Mesothelial cell of epicardium (in vitro differentiated cells): ENCODE measurements at regions not wholly inside any gene's neighbourhood (a gene's known extent, or its start where the extent isn't known, plus 50 kb on each side); places are given as distances from the start of the nearest gene placed in this dataset.

Source experiments
- DNase-seq, 2 experiments: peaks; one replicate each; pipeline ENCODE4 v3.0.0; 2021; ENCODE audit warnings: low spot score in 2 of 2; ENCODE audit not compliant: unreplicated experiment in 2 of 2
- H3K27ac Mint-ChIP-seq: 2 replicates; pipeline ENCODE4 v1.8.0; 2021; ENCODE audit warnings: mixed read lengths
- H3K27me3 Mint-ChIP-seq: 2 replicates; pipeline ENCODE4 v1.8.0; 2021; ENCODE audit warnings: low read depth, mixed read lengths
- H3K36me3 Mint-ChIP-seq: 2 replicates; pipeline ENCODE4 v1.8.0; 2021; ENCODE audit warnings: mixed read lengths
- H3K4me1 Mint-ChIP-seq: 2 replicates; pipeline ENCODE4 v1.8.0; 2021; ENCODE audit warnings: mixed read lengths
- H3K4me3 Mint-ChIP-seq: 2 replicates; pipeline ENCODE4 v1.8.0; 2021; ENCODE audit warnings: mild to moderate bottlenecking, moderate library complexity, mixed read lengths
- H3K9me3 Mint-ChIP-seq: 2 replicates; pipeline ENCODE4 v1.8.0; 2021; ENCODE audit warnings: mixed read lengths
- TF ChIP-seq, protein P1 (sequence below): fragments of 200-600 bp; sonication (generic); IDR thresholded peaks from one replicate; pipeline ENCODE4 v1.5.0; 2021; ENCODE audit warnings: antibody characterized with exemption; ENCODE audit not compliant: unreplicated experiment

DNA sequence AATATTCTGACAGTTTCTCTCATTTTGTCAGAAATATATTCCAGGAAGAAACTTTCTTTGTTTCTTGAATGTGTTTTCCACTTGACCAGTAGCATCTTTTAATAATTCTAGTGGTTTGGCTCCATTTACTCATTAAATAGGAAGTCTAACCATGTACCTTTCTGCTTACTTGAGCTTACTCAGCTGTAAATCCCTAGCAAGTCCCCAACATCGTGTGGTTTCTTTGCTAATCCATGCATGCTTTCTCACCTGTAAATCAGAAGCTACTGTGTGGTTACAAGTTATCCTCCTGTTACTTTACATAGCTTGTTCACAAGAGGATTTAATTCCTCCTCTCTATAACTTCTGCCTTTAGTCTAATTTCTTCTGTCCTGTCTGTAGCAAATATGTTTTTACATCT lies 227.7 kb downstream of the FSCB start:
- Mint-ChIP-seq H3K27me3 (no peaks in the 10 kb centered on the region), H3K27ac (no peak overlapping the region), H3K4me1 (no peaks in the 10 kb centered on the region), H3K9me3 (no peaks in the 10 kb centered on the region), H3K4me3 (no peak overlapping the region), H3K36me3 (no peaks in the 10 kb centered on the region)
- no peak for DNase-seq
- TF ChIP-seq, protein P1, sequence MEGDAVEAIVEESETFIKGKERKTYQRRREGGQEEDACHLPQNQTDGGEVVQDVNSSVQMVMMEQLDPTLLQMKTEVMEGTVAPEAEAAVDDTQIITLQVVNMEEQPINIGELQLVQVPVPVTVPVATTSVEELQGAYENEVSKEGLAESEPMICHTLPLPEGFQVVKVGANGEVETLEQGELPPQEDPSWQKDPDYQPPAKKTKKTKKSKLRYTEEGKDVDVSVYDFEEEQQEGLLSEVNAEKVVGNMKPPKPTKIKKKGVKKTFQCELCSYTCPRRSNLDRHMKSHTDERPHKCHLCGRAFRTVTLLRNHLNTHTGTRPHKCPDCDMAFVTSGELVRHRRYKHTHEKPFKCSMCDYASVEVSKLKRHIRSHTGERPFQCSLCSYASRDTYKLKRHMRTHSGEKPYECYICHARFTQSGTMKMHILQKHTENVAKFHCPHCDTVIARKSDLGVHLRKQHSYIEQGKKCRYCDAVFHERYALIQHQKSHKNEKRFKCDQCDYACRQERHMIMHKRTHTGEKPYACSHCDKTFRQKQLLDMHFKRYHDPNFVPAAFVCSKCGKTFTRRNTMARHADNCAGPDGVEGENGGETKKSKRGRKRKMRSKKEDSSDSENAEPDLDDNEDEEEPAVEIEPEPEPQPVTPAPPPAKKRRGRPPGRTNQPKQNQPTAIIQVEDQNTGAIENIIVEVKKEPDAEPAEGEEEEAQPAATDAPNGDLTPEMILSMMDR, result no peak

DNA sequence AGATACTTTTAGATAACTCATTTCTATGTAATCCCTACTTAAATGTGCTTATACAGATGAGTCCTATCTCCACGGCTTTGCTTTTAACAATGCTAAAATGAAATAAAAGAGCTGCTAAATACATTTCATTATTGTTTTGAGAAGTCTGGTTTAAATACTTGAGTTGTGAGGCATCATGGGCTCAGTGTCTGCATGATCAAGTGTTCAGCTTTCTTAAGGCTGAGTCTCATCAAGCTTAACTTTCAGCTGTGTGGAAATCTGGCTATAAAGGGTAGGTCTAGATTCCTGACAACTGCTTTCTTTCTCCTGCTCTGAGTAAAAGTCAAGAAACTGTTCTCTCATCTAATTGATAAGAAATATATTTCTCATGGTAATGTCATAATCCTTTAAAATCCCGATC lies 235.4 kb downstream of the FSCB start:
- no peak overlapping the region for H3K4me3 Mint-ChIP-seq
- TF ChIP-seq, protein P1, result no peak
- no peak overlapping the region for H3K27ac Mint-ChIP-seq
- H3K4me1 Mint-ChIP-seq, result no peaks in the 10 kb centered on the region
- no peaks in the 10 kb centered on the region for H3K36me3 Mint-ChIP-seq
- no peak for DNase-seq
- no peaks in the 10 kb centered on the region for H3K27me3 Mint-ChIP-seq
- H3K9me3 Mint-ChIP-seq, result peaks cover 6% of the 10 kb centered on the region

DNA sequence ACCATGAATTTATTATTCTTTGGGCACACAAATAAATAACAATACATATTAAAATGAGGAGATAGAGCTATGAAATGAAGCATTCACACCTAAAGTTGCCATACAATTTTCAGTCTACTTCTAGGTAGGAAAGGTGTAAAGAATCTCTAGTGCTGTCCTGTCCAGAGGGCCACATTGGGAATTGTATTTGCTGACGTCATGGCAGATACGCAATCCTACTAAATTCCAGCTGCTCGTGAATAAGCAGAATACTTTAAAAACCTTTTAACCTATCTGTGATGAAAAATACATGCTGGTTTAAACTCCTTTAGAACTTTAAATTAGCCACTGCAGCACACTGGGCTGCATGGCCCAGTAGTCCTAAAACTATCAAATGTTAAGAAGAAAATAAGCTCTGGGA lies 236.1 kb downstream of the FSCB start:
- H3K27me3 Mint-ChIP-seq, result no peaks in the 10 kb centered on the region
- H3K9me3 Mint-ChIP-seq, result peaks cover 6% of the 10 kb centered on the region
- no peak for DNase-seq
- no peak overlapping the region for H3K27ac Mint-ChIP-seq
- TF ChIP-seq, protein P1, result no peak
- no peak overlapping the region for H3K4me3 Mint-ChIP-seq
- no peaks in the 10 kb centered on the region for H3K36me3 Mint-ChIP-seq
- no peaks in the 10 kb centered on the region for H3K4me1 Mint-ChIP-seq

DNA sequence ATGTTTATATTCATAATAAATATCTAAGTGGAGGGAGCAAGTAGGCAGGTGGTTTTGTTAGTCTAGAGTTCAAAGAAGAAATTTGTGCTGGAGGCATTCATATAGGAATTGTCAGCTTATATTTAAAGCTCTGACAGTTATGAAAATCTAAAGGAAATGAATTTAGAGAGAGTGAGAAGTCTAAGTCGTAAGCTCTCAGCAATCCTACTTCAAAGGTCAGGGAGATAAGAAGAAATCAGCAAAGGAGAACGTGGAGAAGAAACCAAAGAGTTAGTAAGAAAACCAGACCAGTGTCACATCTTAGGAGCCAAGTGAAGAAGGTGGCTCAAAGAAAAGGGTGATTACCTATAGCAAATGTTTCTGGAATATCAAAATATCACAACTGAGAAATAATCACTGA lies 241.8 kb downstream of the FSCB start:
- Mint-ChIP-seq H3K4me3 (no peak overlapping the region), H3K9me3 (peaks cover 12% of the 10 kb centered on the region), H3K4me1 (peaks cover 3% of the 10 kb centered on the region), H3K36me3 (peaks cover 1% of the 10 kb centered on the region), H3K27me3 (no peaks in the 10 kb centered on the region), H3K27ac (no peak overlapping the region)
- no peak for DNase-seq
- TF ChIP-seq, protein P1, result no peak

DNA sequence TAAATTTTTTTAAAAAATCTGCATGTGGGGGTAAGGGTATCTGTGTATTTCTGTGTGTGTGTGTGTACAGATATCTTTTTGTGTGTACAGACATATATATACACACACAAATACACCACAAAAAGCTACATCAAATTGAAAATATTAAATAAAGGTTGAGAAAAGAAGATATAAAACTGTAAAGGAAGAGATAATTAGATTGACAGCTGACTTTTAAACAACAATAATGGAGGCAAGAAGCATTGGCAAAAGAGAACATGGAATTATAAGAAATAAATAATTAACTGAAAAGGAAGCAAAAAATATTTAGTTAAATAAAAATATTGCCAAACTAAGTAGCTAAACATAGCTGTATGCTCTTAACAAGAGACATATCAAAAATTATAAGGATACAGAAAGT lies 291.4 kb downstream of the FSCB start:
- H3K27ac Mint-ChIP-seq, result no peak overlapping the region
- no peak for DNase-seq
- H3K4me3 Mint-ChIP-seq, result no peak overlapping the region
- no peaks in the 10 kb centered on the region for H3K27me3 Mint-ChIP-seq
- TF ChIP-seq, protein P1, result no peak
- no peaks in the 10 kb centered on the region for H3K4me1 Mint-ChIP-seq
- H3K36me3 Mint-ChIP-seq, result no peaks in the 10 kb centered on the region
- peaks cover 29% of the 10 kb centered on the region for H3K9me3 Mint-ChIP-seq

DNA sequence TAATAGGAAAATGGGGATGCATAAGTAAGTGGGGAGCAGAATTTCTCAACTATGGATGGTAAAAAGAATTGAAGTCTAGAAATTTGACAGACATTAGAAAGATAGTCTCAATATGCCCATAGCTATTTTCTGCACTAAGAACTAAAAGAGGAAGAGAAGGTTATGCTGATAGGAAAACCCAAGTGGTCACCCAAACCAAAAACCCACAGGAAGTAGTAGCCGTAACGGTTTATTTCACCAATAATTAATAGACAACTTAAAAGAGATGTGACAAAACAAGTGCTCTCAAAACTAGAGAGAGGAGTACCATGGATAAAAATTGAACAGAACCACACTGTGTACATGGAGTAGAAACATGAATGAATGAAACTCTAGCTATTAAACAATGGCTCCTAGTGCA lies 295.4 kb downstream of the FSCB start:
- Mint-ChIP-seq H3K4me3 (no peak overlapping the region), H3K27me3 (no peaks in the 10 kb centered on the region), H3K4me1 (no peaks in the 10 kb centered on the region), H3K27ac (no peak overlapping the region), H3K36me3 (no peaks in the 10 kb centered on the region), H3K9me3 (peaks cover 26% of the 10 kb centered on the region)
- TF ChIP-seq, protein P1, result no peak
- no peak for DNase-seq
